GM21390 (cell line): ENCODE measurements at regions not wholly inside any gene's neighbourhood (a gene's known extent, or its start where the extent isn't known, plus 50 kb on each side); places are given as distances from the start of the nearest gene placed in this dataset.

Source experiments
- ATAC-seq: cut with Tn5 transposase; IDR thresholded peaks from one replicate; pipeline ENCODE4 v1.9.1; 2021; ENCODE audit not compliant: unreplicated experiment

DNA sequence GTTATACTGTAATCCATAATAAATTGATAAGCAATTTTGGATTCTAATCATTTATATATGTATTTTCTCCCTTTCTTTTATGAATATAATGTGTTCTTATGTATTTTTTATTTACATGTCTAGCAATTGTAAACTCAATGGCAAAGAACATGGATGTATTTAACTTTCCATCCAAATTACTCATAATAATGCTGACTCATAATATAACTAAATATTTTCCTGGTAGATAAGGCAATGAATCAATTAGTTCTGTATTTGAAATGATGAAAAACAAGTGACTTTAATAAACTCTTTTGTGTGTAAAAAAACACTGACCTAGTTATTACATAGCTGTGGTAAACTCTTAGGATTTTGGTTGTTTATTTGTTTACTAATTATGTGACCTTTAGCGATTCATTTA lies 211.2 kb downstream of the DTHD1 start:
- ATAC-seq = no peak

DNA sequence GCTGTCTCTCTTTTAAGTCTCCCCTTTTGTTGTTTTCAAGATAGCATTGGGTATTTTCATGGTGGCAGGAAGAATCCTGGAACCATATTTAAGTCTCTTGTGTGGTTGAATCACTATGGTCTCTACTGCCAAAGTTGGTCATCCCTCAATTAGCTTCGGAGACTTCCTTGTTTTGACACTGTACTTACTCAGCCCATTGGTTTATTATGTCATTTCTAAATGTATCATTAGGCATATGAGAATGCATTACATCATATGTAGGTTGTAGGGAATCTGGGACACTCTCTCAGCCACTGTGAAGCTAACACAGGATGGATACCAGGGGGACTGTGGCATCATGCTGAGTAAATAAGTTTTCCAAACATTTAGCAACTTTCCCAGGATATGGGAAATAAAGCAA lies 211.8 kb downstream of the DTHD1 start:
- no peak for ATAC-seq

DNA sequence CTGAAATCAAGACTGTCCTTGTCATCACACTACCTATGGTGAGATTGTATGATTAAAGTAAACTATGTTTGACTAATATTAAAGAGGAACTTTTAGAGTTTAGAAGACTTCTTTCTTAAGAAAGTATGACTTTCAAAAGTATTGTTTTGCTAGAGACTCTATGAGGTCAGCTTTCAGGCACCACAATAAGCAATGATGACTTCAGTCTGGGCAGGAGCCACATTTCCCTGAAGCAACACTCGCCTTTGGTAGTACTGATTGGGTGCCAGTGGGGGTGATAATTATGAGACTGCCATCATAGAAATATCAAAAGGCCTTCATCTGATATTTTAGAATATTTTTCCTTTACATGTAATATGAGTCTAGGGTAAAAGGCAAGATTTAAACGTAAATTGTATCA lies 212.6 kb downstream of the DTHD1 start:
- ATAC-seq = no peak

DNA sequence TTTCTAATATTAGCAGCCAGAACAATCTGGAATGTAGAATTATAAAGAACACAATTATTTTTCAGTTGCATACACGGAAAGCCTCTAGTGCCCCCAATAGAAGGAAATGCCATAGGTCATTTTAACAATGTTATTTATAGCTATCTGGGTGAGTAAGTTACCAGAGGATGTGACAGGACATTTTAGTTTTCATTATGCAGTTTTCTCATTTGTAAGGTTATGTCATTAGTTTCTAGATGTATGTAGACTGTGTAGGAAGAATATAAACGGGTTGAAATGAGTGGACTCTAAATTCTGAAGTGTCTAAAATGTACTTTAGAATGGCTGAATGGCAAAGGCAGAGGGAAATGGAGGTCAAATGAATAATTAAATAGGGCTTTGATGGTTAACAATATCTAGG lies 213.3 kb downstream of the DTHD1 start:
- ATAC-seq = no peak

DNA sequence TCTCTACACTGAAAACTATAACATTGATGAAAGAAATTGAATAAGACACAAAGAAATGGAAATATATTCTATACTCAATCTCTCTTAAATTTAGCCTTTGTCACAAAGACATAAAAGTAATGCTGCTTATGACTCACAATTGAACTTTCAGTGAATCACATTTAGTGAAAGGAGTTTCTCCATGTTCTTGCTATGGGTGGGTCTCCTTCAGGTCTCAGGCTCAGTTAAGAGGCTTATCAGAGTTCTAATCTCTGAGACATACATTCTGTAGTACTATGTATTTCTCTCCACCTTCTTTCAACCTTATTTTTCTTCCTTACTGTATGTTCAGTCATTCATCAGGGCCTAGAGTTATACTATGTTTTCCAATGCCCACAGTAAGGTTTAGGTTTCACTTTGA lies 220.9 kb downstream of the DTHD1 start:
- ATAC-seq = no peak

DNA sequence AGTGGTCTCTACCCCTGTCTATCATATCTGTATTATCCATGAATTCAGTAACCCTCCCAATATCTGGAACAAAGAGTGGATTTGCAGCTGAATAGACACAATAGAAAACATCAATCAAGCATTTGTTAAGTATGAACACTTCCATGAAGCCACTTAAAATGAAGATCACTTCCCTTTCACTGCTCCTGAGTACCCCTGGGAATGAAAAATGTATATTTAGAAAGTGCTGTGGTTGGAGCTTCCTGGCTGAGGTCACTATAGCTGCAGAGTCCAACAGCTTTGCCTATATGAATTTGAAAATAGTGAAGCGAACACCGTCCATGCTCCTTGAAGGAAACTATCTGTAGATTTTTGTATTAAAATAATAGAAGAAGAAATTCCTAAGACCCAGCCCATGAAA lies 227.0 kb downstream of the DTHD1 start:
- no peak for ATAC-seq

DNA sequence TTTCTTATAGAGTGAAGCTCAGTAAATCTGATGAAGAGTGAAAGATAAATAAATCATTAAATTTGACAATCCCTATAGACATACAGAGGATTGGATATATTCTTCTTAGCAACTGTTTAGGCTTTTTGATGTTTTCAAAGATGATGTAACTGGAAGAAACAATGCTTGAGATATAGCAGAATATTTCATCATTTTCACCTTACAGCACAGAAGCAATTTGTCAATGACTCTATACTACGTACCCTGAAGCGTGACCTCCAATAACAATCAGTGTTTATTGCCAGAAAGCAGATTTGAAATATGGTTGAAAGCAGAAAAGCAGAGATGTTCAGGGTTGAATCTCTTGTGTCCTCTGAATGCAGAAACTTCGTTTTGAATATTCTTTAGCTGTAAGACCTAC lies 228.4 kb downstream of the DTHD1 start:
- no peak for ATAC-seq

DNA sequence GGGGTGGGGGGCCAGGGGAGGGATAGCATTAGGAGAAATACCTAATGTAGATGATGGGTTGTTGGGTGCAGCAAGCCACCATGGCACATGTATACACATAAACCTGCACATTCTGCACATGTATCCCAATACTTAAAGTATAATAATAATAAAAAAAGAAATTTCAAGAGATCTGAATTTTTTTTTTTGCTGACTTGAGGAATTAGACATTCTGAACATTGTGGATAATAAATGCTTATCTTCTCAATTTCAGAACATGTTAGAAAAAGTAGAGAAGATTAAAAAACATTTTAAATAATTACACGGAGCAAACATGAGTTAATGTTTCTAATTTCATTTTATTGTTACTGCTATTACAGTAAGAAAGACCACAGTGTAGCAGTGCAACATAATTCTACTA lies 230.4 kb downstream of the DTHD1 start:
- no peak for ATAC-seq

DNA sequence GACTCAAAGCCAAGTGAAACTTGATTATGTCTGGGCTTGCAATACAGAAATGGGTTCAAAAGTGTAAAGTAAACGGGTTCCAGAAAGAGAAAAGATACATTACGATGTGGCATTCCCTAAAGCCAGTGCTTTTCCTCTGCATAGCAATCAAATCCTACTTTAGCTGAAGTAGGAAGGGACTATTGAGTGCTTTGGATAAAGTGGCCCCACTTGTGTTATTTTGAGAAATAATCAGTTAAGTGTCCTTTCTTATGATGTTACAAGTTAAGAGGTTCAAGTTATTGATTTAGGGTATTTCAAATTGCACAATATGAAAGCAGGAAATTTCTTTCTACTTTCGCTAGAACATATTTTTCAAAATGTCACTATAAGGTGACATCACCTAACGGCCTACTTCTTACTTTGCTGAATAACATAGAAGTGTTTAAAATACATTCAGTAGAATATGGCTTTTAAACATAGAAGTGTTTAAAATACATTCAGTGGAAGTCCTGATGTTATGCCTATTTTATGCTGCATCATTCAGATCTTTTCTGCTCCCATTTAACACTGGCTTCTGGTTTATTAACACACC lies 235.2 kb downstream of the DTHD1 start:
- no peak for ATAC-seq

DNA sequence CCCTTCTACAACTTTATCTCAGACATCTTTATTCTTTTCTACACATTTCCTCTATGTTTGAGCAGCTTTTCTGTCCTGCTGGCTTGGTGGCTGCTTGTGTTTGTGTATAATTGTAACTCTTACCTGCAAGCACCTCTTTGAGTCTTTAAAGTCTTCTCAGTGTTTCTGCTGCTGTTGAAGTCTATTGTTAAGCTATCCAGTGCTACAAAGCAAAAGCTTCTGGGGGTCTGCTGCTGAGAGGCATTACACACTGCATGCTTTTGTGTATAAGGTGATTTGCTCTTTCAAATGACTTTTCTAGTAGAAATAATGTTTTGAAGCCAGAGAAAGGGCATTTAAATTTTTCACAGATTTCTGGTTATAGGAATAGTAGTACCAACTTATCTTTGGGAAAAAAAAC lies 241.8 kb downstream of the DTHD1 start:
- no peak for ATAC-seq

DNA sequence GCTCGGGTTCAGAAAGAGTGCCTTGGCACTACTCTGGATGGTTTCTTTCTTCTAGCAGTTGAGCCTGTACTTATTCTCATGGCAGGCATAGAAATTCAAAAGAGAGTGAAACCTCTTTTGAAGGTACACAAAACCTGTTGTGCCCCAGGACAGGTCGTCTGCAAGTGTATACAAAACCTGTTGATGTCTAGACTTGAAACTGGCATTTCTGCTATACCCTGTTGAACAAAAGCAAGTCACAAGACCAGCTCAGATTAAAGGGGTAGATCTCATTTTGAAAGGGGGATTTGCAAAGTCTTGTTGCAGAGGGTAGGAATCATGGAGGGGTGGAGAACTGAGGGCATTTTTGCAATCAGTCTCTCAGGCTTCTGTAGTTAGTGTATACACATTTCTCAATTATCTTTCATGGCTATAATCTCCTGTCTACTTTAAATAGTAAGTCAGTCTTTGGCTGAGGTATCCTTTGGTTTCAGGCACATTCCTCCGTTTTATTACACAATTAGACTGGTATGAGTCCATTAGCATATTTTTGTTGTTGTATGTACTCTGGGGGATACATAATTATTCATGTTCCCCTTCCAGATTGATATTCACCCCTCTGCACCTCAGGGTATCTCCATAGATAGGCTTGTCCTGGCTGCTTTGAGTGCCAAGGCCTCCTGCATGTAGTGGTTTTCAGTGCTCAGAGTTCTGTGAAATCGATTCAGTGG lies 251.4 kb downstream of the DTHD1 start:
- ATAC-seq = no peak

DNA sequence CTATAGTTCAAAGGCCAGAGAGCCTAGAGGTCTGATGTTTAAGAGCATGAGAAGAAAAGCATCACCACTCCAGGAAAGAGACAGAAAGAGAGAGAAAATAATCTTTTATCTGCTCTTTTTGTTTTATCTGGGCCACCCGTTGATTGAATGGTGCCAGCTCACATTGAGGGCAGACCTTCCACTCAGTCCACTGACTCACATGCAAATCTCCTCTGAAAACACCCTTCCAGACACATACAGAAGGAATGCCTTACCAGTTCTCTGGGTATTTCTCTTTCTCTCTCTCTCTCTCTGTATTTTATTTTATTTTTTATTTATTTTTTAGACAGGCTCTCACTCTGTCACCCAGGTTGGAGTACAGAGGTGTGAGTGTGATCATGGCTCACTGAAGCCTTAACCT lies 252.5 kb downstream of the DTHD1 start:
- ATAC-seq = no peak

DNA sequence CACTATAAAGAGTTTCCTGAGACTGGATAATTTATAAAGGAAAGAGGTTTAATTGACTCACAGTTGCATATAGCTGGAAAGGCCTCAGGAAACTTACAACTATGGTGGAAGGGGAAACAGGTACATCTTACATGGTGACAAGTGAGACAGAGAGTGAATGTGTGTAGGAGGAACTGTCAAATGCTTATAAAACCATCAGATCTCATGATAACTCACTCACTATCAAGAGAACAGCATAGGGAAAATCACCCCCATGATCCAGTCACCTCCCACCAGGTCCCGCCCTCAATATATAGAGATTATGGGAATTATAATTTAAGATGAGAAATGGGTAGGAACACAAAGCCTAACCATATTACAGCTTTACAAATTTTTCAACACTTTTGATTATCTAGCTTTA lies 266.0 kb downstream of the DTHD1 start:
- no peak for ATAC-seq

DNA sequence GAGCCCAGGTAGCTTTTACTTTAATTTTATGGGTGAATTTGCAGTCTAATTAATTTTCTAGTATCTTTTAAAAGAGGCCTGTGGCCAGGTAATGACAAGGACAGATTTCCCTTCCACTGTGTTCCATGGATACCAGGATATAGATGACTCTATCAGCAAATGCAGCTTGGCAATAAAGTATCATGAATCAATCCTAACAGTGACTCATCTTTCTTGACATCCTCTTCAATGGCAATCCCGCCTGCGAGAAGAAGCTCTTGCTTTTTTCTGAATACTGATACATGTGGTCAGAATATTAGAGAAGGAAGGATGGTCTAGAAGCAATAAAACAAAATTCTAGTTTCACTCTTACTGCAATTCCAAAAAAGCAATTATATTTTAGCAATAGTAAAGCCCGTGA lies 267.8 kb downstream of the DTHD1 start:
- no peak for ATAC-seq

DNA sequence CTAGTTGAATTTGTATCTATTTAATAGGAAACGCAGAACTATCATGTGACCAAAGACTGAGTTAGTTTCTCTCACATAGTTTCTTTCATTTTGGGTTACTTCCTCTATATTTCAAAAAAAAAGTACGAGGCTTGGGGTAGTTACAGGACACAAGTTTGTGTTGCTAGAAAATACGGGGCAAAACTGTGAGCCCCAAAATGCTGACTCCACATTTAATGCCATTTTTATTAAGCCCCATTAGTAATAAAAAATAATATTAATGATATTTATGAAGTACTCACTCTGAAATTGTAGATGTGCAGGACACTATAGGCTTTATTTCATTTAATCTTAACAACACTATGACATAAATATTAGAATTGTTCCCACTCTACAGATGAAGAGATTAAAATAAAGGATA lies 268.6 kb downstream of the DTHD1 start:
- no peak for ATAC-seq

DNA sequence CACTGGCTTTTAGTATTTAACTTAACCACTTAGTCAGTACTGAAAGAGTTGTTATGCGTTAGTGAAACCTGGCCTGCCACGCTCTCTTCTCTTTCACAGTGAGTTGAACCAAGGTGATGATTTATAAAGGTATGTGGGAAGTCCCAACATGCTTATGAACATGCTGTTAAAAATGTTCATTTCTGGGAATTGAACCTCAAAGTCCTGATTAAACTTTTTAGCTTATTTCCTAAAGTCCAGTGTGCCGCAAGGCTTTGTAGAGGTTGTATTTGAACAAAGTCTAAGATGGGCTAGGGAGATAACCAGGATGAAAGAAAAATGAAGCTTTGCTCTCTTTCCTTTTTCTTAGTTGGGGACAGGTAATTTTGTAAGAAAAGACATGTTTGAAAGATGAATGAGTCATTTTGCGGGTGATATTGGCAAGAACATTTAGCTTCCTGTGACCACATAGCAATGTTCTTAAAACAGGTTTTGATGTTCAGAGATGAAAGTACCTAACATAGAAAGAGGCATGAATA lies 270.3 kb downstream of the DTHD1 start:
- peak; percentile 92 for ATAC-seq

DNA sequence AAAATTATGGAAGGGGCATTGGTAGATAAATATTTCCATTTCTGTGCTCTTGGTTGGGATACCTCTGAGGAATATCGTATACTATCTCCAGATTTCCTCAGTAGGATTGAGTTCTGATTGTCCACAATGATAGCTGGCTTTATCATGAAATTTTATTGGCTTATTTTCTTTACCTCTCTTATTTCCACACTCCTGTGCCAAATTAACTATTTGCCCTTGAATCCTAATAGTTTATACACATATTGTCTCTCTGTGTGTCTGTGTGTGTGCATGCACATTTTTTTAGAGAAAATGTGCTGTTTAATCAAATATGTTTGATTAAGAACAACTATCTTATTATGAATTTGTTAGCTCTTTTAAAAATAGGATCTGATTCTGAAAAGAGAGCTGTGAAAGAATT lies 271.6 kb downstream of the DTHD1 start:
- ATAC-seq = no peak

DNA sequence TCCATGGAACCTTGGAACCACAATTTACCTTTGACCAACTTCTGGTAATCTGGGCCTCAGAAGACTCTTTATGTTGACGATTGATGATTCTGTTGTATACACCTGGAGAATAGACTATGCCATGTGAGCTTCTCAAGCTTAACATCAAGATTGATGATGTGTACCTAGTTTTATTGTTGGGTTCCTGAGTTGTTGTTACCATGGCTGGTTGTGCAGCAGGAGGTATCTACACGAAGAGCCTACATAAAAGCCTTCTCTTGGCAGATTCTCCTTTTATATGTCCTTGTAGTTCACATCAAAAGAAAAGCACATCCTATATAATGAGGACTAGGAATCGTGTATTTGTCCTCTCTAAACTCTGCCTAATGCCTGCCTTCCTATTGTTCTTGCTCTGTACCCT lies 272.0 kb downstream of the DTHD1 start:
- no peak for ATAC-seq

DNA sequence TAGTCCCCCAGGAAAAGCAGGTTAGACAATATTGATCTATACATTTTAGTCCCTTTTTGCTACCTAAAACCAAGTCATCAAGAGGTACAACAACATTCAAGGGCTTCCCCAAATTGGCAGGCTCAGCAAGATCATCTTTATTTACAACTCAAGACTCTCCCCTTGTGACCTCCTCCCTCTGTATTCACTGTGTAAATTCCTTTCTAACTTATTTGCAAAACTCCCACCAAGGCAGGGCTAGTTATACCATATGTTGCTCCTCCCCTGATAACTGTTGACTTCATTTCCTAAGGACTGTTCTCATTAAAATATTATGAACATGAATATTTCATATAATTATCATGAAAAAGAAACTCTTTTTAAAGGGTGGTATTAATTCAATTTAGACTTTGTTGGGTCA lies 275.6 kb downstream of the DTHD1 start:
- ATAC-seq = no peak

DNA sequence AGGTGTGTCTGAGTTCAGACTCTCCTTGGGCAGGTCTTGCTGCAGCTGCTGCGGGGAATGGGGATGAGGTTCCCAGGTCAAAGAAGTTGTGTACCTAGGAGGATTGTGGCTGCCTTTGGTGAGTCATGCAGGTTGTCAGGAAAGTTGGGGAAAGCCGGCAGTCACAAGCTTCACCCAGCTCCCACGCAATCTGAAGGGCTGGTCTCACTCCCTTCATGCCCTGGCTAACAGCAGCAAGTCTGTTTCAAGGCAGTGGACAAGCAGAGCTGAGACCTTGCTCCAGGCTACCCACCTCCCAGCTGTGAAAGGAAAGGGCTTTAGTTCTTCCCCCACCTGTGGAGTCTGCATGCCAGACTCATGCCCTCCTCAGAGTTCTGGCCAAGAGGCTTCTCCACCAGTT lies 287.2 kb downstream of the DTHD1 start:
- no peak for ATAC-seq

DNA sequence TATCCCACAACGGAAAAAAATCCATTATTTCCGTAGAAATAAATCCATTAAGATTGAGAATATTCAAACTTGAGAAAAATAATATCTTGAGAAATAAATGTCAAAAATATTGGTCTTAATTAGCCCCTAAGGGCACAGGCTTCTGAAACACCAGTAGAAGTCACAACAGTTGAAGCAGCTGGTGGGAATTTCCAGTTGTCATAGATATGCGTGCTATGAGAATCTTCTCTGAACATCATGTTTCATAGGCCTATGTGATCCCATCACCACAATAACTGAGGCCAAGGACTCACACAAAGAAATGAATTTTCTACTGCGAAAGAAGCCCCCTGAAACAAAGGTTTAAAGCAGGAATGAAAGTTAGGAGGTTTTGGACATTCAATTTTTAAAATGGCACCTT lies 292.0 kb downstream of the DTHD1 start:
- ATAC-seq = no peak

DNA sequence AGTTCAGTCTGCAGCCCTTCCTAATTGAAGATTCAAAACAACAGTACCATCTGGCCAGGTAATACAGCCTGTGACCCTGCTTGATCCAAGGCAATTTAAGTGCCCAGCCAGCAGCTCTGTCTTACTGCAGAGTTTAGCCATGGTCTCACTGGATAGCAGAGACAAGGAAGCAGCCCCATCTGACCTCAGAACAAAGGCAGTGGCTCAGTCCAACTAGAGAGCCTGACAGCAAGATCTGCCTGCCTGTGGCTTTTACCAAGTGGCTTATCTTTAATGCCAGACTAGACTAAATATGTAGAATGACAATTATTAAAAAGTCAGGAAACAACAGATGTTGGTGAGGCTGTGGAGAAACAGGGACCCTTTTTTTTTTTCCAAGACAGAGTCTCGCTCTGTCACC lies 293.4 kb downstream of the DTHD1 start:
- ATAC-seq = no peak

DNA sequence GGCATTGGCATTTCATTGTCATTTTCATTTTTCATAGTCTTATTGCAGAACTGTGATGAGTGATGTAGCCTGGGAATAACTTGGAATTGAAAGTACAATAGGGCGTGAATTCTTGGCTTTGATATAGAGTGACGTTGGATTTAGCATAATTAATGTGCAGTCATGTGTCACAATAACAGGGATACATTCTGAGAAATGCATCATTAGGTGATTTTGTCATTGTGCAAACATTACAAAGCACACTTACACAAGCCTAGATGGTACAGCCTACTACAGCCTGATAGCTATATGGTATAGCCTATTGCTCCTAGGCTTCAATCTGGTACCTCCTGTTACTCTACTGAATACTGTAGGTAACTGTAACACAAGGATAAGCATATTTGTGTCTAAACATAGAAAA lies 300.8 kb downstream of the DTHD1 start:
- ATAC-seq = no peak
